ENCODE measurements at regions not wholly inside any gene's neighbourhood (a gene's known extent, or its start where the extent isn't known, plus 50 kb on each side); places are given as distances from the start of the nearest gene placed in this dataset.

- Histone ChIP-seq H3K79me2 (ENCODE audit: control insufficient read depth, insufficient read depth, low read length) (no peaks in the 10 kb centered on the region), H3K4me1 (ENCODE audit: control insufficient read depth, insufficient read depth, low read length) (no peaks in the 10 kb centered on the region), H3K27ac (ENCODE audit: control insufficient read depth, insufficient read depth) (no peak overlapping the region), H3K9me3 (replicated peaks; ENCODE audit: control insufficient read depth, insufficient read depth, low read length) (no peaks in the 10 kb centered on the region; the same call in 2 of the 3 replicates), H3K9ac (ENCODE audit: control insufficient read depth, insufficient read depth, low read length) (no peak overlapping the region), H2AFZ (ENCODE audit: control insufficient read depth, low read depth, low read length) (no peak overlapping the region), H3K27me3 (replicated peaks in 1 of 2; ENCODE audit: control insufficient read depth in 2 of 2, insufficient read depth in 2 of 2, low read length in 1 of 2) (no peaks in the 10 kb centered on the region), H4K20me1 (ENCODE audit: control insufficient read depth, insufficient read depth) (no peaks in the 10 kb centered on the region), H3K36me3 (ENCODE audit: control insufficient read depth in 2 of 2, insufficient read depth in 2 of 2, low read length in 1 of 2) (no peaks in the 10 kb centered on the region), H3K4me3 (no peak overlapping the region), H3K4me2 (ENCODE audit: control insufficient read depth, insufficient read depth) (no peak overlapping the region)
- POLR2A ChIA-PET = no interaction called here
- BruUV-seq (replicated peaks) = no TSS peak
- SMC1A ChIA-PET (ENCODE audit: uncharacterized antibody, unreplicated experiment) = interaction anchor here (1.3 to 1.4 kb wide), 3 partner anchors 9 to 12 kb away, joined by 3 to 5 read pairs (median 5); no protein-coding TSS in a partner anchor
- no peak for ATAC-seq
- 0% methylated on average over 1 of the region's 1 CpG for WGBS (ENCODE audit: insufficient coverage, insufficient replicate concordance, low lambda C conversion rate, missing lambda C conversion rate)
- no peak for DNase-seq (ENCODE audit: low read depth, low spot score)
- CTCF ChIA-PET = interaction anchor here (1.2 kb wide), 1 partner anchor 11 kb away, joined by 5 read pairs; no protein-coding TSS in a partner anchor
- intact Hi-C loops (cut with micrococcal nuclease; ENCODE audit: unreplicated experiment) = no loop called here
- RAD21 ChIA-PET (ENCODE audit: unreplicated experiment) = no interaction called here
- in situ Hi-C loops (cut with MboI) = no loop called here
- no peak for FAIRE-seq
- TF ChIP-seq SPI1 (IDR thresholded peaks at IDR 0.05; ENCODE audit: borderline replicate concordance, insufficient read depth, low read depth, low read length) = no peak
- no peak for TF ChIP-seq SMC3 (IDR thresholded peaks at IDR 0.05; ENCODE audit: borderline replicate concordance, low read length)
- TF ChIP-seq CBX5 (IDR thresholded peaks at IDR 0.05; ENCODE audit: low read depth) = no peak
- TF ChIP-seq PRDM15 (CRISPR knock-in tag; IDR thresholded peaks at IDR 0.05) = no peak
- no peak for TF ChIP-seq ZZZ3 (IDR thresholded peaks at IDR 0.05; ENCODE audit: control insufficient read depth, insufficient read length, low read depth)
- TF ChIP-seq ZBTB40 (IDR thresholded peaks at IDR 0.05; ENCODE audit: borderline replicate concordance) = no peak
Observed at GRCh38 chr5:62708481-62709325, 130.1 kb downstream of the LRRC70 start.

Measured in GM12878 (cell line).